Hematopoietic multipotent progenitor cell treated with erythropoietin and hydrocortisone succinate and interleukin-3 and kit ligand, for 15 days (in vitro differentiated cells): ENCODE measurements at regions not wholly inside any gene's neighbourhood (a gene's known extent, or its start where the extent isn't known, plus 50 kb on each side); places are given as distances from the start of the nearest gene placed in this dataset.
"Not testable (repeated sequence)": the region's sequence is repeated elsewhere in the genome, so short reads cannot be mapped to it uniquely, and the experiment has no call there.

Experiments used
- DNase-seq: peaks from one replicate; pipeline ENCODE4 v3.0.0-alpha.2; 2015; ENCODE audit warnings: low spot score

DNA sequence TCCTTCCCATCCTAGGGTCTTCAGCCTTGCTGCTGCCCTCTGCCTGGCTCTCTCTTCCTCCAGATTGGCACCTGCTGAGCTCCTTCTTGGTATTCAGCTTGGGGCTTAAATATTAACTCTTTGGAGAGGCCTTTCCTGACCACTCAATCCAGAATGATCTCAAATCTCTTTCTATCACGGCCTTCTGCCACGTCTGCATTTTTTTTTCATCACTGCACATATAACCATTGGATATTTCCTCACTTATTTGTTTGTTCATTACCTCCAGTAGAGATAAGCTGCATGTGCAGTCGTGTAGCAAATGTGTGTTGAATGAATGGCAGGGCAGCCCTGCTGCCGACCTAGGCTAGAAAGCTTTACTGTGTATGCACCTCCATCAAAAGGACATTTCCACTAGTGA is 51.6 kb upstream of the MPP7 start:
- DNase-seq = no peak

DNA sequence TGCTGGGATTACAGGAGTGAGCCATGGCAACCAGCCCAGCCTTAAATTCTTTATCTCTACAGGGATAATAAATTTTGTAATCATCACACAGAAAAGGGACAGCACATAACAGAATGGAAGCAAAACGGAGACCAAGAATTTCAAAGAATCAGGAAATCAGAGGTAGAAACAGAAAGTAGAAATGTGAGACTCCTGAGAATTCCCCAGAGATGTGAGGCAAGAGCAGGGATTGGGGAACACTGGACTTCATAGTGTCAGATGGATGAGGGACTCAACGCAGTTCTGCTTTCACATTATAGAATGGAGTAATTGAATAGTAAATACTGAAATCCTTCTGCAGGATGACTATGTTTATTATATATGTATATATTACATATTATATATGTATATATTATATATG is 52.5 kb upstream of the MPP7 start:
- no peak for DNase-seq

DNA sequence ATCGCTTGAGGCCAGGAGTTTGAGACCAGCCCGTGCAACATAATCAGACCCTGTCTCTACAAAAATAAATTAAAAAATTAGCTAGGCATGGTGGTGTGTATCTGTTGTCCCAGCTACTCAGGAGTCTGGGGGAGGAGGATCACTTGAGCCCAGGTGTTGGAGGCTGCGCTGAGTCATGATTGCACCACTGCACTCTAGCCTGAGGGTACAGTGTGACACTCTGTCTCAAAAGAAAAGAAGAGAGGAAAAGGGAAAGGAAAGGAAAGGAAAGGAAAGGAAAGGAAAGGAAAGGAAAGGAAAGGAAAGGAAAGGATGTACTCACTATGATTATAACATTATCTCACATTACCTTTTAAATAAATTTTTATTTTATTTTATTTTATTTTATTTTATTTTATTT is 56.5 kb upstream of the MPP7 start:
- DNase-seq = no peak

DNA sequence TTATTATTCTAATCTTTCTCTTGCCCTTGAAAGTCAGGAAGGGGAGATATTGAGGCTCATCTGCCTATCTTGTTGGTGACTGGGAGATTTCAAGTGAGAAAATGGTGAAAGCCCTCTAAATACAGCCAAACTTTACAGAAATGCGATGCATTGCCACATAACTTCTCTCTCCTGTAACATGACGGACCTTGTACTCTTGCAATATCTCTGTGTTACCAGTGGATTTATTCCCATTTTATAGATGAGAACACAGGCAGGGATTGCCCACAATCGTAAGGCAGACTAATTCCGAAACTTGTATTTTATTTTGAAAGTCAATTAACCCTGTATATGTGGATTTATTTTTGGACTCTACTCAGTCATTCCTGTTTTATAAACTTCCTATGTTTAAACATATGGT is 57.3 kb upstream of the MPP7 start:
- DNase-seq = no peak

DNA sequence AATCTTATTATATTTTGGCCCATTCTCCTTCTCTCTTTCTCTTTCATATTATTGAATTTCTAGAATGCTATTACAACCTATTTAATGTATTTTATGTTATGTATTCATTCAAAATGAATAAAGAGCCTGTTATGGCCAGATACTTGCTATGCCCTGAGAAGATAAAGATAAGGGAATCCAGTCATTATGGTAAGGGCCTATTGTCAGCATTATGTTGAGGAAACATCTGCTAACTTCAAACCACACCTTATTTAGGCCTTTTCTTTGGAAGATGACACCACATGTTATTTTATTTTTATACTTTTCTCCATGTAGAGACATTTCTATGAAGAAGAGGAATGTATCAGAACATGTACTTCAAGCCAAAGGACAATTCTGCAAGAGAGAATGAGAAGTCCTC is 60.5 kb upstream of the MPP7 start:
- peak; percentile 6 for DNase-seq

DNA sequence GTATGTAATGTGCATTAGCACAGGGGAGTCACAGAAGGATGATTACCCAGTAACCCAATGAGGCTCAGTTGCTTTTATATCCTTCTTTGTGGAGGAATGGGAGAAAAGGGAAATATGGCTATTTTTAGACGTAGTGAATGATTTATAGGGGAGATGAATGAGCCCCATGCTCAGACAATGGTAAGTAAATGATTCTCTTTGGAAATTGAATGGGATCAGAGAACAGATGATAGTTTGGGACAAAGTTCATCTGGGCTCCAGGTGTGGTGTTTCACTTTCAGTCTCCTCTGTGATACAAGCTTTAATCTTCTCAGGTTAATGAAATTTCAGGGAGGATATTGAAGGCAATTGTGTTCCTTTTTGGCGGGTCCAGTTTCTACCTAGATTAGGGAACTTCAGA is 63.0 kb upstream of the MPP7 start:
- no peak for DNase-seq

DNA sequence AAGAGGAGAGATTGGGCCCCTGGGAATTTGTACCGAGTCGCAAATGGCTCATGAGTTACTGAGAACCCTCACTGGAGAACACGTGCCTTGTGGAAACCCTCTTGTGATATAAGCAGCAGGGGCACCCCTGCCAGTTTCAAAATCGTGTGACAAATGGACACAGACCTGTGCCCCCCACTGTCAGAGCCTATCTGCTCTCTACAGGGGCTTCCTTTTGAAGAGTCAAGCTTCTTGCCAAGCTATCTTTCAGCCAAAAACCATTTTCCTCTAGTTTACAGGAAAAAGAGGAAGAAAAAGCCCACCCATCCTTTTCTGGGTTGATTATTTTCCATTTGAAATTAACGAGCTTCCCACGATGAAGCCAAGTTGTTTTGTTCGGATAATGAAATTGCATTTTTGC is 64.1 kb upstream of the MPP7 start:
- no peak for DNase-seq

DNA sequence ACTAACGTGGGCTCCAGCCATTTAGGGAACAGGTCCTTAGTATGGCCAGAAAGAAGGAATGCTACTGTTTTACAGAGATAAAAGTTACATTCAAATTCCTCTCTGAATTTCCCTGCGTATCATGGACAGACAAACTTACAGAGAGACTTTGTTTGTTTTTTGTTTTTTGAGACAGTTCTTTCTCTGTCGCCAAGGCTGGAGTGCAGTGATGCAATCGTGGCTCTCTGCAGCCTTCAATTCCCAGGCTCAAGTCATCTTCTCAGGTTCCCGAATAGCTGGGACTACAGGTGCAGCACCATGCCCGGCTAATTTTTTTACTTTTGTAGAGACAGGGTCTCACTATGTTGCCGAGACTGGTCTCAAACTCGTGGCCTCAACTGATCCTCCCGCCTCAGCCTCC is 64.5 kb upstream of the MPP7 start:
- DNase-seq = no peak

DNA sequence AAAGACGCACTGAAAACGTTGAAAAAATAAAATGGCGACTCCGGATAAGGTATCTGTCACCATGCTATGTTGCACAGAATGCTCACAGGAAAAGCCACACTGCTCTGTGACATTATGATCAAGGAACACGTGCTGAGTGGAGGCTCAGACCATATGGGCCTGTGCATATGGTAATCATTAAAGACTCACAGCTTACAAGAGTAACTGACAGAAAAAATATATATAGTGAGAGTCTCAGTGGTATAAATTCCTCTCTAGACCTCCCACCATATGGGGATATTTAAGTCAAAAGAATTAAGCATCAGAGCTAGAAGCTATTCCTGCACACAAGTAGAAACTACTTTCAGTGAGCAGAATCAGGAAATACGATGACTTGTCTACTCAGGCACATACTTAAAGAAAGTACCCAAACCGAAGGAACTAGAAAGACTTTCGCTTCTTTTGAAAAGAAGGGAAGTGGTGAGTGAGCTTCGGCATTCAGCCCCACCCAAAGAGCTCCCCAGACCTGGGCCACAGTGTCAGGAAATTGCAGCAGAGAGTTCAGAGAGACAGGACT is 65.1 kb upstream of the MPP7 start:
- DNase-seq = no peak

DNA sequence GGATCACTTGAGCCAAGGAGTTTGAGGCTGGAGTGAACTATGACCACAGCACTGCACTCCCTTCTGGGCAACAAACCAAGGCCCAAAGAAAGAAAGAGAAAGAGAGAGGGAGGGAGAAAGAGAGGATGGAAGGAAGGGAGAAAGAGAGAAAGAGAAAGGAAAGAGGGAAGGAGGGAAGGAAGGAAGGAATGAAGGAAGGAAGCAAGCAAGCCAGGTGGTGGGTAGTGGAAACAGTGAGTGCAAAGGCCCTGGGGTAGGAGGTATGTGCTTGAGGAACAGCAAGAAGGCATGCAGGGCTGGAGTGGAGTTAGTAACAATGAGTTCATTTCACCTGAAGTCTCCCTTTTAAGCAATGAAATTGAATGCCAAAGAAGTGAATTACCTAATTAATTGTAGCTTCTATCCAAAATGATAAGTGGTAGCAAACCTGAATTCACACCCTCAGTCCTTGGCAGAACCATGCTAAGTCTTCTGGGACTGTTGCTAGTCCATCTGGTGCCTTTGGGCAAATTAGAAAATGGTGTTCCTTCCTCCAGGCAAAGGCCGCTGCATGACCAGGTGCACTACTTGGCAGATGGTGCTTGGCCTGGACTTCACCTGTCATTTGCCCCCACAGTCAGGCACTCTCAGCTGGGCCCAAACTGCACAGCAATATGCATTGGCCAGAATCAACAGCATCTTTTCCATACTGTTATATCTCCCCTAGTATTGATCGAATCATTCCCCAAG is 67.4 kb upstream of the MPP7 start:
- DNase-seq = no peak

DNA sequence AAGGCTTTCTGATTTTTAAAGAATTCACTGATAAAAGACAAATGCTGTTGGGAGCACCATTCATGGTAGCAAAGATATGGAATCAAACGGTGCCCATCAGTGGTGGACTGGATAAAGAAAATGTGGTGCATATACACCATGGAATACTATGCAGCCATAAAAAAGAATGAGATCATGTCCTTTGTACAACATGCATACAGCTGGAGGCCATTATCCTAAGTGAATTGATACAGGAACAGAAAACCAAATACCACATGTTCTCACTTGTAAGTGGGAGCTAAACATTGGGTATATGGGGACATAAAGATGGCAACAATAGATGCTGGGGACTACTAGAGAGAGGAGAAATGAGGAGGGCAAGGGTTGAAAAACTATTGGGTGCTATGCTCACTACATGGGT is 68.8 kb upstream of the MPP7 start:
- not testable (repeated sequence) for DNase-seq

DNA sequence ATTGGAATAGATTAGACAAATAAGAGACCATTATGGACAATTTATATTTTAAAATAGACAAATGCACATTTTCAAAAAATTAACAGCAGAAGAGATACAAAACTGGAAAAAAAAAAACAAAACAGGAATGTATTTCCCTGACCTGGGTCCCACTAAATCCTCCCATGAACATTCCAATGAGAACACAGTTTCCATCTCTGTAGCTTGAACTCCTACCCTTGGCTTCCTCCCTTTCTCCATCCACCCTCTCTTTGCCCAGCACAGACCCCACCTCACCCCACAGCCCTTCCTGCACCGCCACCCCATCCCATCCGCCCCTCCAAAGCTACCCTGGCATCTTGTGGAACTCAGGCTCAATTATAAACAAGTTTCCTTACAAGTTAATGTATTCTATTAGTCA is 71.2 kb upstream of the MPP7 start:
- no peak for DNase-seq

DNA sequence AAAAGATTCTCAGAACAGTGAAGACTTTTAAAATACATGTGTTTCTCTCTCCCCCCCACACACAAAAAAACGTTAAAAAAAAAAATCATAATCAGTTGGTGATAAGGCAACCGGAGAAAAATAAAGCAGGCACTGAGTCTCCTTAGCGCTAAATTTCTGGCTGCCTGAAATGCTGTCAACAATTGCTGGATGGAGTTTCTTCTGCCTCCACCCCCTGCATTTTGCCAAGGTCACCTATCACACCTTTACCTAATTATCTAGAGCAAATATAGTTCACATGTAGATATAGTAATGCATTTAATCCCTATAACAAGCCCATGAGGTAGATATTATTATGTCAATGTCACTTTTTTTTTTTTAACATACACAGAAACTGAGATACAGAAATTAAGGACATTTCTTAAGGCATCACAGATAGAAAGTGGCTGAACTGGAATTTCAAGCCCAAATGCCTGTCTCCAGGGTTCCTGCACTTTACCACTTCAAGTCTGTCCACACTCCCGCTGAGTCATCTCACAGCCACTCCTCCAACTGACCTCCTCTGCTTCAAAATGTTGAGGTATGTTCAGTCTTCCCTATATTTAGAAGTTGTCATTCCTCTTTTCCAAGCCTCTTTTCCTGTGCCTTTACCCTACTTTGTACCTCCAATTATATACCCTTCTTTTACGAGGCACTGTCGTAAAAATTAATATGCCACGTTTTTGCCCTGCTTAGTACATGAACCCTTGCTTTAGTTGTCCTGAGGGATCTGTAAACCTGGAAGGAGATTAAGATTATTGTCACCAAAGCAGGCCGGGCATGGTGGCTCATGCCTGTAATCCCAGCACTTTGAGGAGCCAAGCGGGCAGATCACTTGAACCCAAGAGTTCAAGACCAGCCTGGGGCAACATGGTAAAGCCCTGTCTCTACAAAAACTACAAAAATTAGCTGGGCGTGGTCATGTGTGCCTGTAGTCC is 72.8 kb upstream of the MPP7 start:
- DNase-seq = no peak

DNA sequence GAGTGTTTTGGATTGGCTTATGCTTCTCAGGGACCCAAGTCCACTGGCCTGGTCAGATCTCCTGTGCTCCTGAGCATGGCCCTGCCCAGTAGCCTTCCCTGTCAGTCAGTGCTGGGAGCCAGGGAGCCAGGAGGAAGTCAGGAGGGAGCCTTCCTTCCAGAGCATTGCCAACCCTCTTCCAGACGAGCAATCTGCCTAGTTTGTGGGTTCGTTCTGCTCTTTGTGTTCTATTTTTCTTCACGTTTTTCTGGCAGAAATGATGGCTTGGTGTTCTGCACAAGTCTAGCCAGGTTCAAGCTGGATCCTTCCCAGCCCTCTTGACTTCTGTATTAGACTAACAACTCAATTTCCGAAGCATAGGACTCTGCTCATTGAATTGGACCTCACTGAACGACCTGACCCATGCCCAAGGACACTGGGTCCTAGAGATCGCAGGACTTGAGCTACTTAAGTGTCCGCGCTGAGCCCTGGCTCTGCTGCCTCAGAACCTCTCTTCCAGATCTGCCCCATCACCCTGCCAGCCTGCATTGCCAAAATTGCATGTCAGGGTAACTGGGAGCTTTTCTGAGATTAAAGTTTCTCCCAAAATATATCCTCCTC is 76.2 kb upstream of the MPP7 start:
- DNase-seq = no peak

DNA sequence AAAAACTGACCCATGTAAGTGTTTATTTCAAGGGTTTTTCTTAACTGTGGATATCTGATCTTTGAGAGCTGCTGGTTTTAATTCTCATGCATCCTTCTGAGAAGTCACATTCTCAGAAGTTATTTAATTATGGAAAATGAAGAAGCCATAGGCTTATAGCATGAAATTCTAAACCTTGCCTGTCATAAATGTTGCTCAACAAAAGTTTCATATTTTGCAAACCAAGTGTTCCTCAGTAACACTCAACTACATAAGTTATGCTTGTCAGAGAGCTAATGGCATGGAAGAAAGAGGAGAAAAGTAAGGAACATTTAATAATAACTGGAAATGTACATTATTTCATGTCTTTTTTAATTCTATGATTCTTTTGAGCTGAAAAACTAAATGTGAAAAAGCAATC is 78.6 kb upstream of the MPP7 start:
- DNase-seq = no peak

DNA sequence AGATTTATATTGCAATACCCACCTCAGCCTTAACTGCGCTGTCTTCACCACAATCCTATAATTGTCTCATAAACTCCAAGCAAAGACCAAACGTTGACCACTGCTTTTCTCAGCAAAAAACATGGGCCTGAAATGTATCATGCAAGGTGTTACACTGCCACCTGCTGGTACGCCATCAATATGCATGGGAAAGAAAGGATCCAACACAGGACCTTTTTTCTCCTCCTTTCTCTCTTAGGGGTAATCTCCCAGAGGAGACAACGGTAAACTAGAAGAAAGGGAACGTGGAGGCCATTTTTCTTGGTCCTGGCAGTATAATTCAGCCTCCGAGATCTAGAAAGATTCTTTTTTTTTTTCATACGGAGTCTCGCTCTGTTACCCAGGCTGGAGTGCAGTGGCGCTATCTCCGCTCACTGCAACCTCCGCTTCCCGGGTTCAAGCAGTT is 79.1 kb upstream of the MPP7 start:
- peak; percentile 65 for DNase-seq

DNA sequence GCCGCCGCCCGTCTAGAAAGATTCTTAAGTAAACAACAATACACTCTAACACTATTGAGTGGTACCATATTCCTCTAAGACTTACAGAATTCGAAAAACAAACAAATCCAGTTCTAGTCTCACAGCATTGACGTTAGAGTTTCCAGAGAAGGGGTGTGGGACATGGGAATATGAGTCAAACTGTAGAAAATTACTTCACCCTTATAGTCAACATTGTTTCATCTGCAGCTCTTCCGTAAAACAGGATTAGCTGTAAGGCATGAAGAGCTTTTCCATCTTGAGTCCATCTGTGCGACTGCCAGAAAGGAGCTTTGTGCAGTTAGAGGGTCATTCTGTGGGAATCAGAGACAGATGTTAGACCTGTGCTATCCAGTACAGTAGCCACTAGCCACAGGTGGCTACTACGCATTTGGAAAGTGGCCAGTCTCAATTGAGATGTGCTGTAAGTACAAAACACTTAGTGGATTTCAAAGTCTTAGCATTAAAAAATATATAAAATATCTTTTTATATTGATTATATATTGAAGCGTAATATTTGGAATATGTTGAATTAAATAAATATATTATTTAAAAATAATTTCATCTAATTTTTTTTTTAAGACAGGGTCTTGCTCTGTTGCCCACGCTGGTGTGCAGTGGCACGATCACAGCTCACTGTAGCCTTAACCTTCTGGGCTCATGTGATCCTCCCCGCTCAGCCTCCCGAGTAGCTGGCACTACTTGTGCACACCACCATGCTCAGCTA is 79.8 kb upstream of the MPP7 start:
- no peak for DNase-seq

DNA sequence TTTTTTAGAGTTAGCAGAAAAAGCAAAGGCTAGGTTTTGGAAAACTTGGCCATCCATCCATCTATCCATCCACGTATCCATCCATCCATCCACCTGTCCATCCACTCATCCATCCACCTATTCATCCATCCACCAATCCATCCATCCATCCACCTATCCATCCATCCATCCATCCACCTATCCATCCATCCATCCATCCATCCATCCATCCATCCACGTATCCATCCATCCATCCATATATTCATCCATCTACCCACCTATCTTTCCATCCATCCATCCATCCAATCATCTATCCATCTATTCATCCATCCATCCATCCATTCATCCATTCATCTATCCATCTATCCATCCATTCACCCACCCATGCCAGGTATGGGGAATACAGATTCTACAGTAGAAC is 81.7 kb upstream of the MPP7 start:
- DNase-seq = no peak

DNA sequence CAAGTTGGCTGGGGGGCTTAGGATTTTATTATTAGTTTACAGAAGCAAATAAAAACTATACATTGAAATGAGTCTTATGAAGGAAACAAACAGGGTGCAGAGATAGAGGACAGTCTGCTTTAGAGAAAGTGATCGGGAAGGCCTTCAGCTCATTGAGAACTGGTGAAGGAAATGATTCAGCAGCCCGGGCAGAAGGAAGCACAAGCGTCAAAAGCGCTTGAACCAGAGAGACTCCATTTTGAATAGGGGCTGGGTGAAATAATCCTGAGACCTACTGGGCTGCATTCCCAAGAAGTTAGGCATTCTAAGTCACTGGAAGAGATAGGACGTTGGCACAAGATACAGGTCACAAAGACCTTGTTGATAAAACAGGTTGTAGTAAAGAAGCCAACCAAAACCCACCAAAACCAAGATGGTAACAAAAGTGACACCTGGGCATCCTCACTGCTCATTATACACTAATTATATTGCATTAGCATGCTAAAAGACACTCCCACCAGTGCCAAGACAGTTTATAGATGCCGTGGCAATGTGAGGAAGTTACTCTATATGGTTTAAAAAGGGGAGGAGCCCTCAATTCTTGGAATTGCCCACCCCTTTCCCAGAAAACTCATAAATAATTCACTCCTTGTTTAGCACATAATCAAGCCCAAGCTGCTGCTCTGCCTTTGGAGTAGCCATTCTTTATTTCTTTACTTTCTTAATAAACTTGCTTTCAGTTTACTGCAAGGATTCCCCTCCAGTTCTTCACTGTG is 83.1 kb upstream of the MPP7 start:
- no peak for DNase-seq

DNA sequence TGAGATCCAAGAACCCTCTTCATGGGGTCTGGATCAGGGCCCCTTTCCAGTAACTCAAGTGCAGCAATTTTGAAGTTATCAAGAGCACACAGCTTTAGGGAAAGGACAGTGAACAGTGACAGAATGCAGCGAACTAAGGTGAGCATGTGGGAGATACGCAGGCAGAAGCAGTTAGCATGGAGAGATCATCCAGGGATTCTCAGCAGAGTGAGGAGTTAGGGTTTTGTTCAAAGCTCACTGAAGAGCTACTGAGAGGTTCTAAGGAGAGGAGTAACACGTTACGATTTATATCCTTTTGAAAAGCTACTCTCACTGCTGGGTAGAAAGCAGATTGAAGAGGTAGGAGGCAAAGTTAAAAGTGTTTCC is 83.6 kb upstream of the MPP7 start:
- no peak for DNase-seq

DNA sequence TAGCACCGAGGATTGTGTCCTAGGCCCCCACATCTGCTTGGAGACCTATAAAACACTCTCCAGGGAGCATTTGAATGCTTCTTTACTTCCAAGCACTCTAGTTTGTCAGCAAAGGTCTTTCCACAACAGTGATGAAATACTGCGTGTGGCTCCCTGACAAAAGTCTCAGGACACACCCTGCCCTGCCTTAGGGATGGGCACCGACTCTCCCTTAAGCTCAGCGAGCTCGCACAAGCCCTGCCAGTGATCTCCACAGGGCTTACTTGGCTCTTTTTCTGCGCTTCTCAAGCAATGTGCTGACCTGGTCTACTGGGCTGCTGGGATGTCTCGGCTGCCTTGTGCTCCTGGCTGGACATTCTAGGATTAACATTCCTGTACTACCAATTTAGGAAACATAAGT is 84.3 kb upstream of the MPP7 start:
- no peak for DNase-seq
